ENCODE measurements at regions not wholly inside any gene's neighbourhood (a gene's known extent, or its start where the extent isn't known, plus 50 kb on each side); places are given as distances from the start of the nearest gene placed in this dataset.

GRCh38 chr10:57960406-57960805 is 307.3 kb downstream of the IPMK start:
- Mint-ChIP-seq H3K4me1 (no peaks in the 10 kb centered on the region), H3K27ac (no peak overlapping the region), H3K36me3 (ENCODE audit: low read depth) (no peaks in the 10 kb centered on the region), H3K4me3 (no peak overlapping the region), H3K9me3 (no peaks in the 10 kb centered on the region), H3K27me3 (no peaks in the 10 kb centered on the region)
- ChIA-PET POLR2A (no interaction called here), CTCF (interaction anchor here (0.7 kb wide), 1 partner anchor 53 kb away, joined by 3 read pairs; no protein-coding TSS in a partner anchor)
- intact Hi-C loops (cut with micrococcal nuclease), result no loop called here
- TF ChIP-seq CTCF (IDR thresholded peaks at IDR 0.05), result no peak
- DNase-seq (no peak), ATAC-seq (ENCODE audit: low read depth) (no peak)

- no peaks in the 10 kb centered on the region for H3K27me3 Mint-ChIP-seq
- no peak for TF ChIP-seq CTCF (IDR thresholded peaks at IDR 0.05)
- H3K9me3 Mint-ChIP-seq, result no peaks in the 10 kb centered on the region
- H3K27ac Mint-ChIP-seq, result no peak overlapping the region
- ChIA-PET CTCF (no interaction called here), POLR2A (no interaction called here)
- DNase-seq (no peak), ATAC-seq (ENCODE audit: low read depth) (no peak)
- H3K4me1 Mint-ChIP-seq, result no peaks in the 10 kb centered on the region
- no peak overlapping the region for H3K4me3 Mint-ChIP-seq
- H3K36me3 Mint-ChIP-seq (ENCODE audit: low read depth), result no peaks in the 10 kb centered on the region
- intact Hi-C loops (cut with micrococcal nuclease), result no loop called here
Observed at GRCh38 chr10:57959318-57960006, 308.2 kb downstream of the IPMK start.

GRCh38 chr10:57955076-57955475 is 312.6 kb downstream of the IPMK start:
- DNase-seq (no peak), ATAC-seq (ENCODE audit: low read depth) (no peak)
- no peaks in the 10 kb centered on the region for H3K27me3 Mint-ChIP-seq
- H3K4me3 Mint-ChIP-seq, result no peak overlapping the region
- TF ChIP-seq CTCF (IDR thresholded peaks at IDR 0.05), result no peak
- no peaks in the 10 kb centered on the region for H3K36me3 Mint-ChIP-seq (ENCODE audit: low read depth)
- POLR2A ChIA-PET, result no interaction called here
- H3K4me1 Mint-ChIP-seq, result no peaks in the 10 kb centered on the region
- H3K9me3 Mint-ChIP-seq, result no peaks in the 10 kb centered on the region
- CTCF ChIA-PET, result no interaction called here
- no peak overlapping the region for H3K27ac Mint-ChIP-seq
- intact Hi-C loops (cut with micrococcal nuclease), result no loop called here

- ChIA-PET POLR2A (no interaction called here), CTCF (no interaction called here)
- intact Hi-C loops (cut with micrococcal nuclease), result no loop called here
- Mint-ChIP-seq H3K4me1 (no peaks in the 10 kb centered on the region), H3K9me3 (no peaks in the 10 kb centered on the region), H3K36me3 (ENCODE audit: low read depth) (no peaks in the 10 kb centered on the region), H3K27ac (no peak overlapping the region), H3K27me3 (no peaks in the 10 kb centered on the region), H3K4me3 (no peak overlapping the region)
- no peak for TF ChIP-seq CTCF (IDR thresholded peaks at IDR 0.05)
- DNase-seq (no peak), ATAC-seq (ENCODE audit: low read depth) (no peak)
Observed at GRCh38 chr10:57952741-57953140, 315.0 kb downstream of the IPMK start.

GRCh38 chr10:57950442-57950974 is 317.2 kb downstream of the IPMK start:
- Mint-ChIP-seq H3K27ac (no peak overlapping the region), H3K36me3 (ENCODE audit: low read depth) (no peaks in the 10 kb centered on the region), H3K4me1 (no peaks in the 10 kb centered on the region), H3K4me3 (no peak overlapping the region), H3K9me3 (no peaks in the 10 kb centered on the region), H3K27me3 (no peaks in the 10 kb centered on the region)
- POLR2A ChIA-PET, result no interaction called here
- CTCF ChIA-PET, result no interaction called here
- no peak for ATAC-seq (ENCODE audit: low read depth)
- no peak for DNase-seq
- TF ChIP-seq CTCF (IDR thresholded peaks at IDR 0.05), result no peak
- intact Hi-C loops (cut with micrococcal nuclease), result no loop called here

All from activated B cell treated with CpG ODN at 0.5 μM for 24 hours (primary cell).